CD4-positive, alpha-beta T cell treated with Interferon alpha-2 for 1 hour (primary cell): ENCODE measurements at regions not wholly inside any gene's neighbourhood (a gene's known extent, or its start where the extent isn't known, plus 50 kb on each side); places are given as distances from the start of the nearest gene placed in this dataset.

ENCODE experiments used
- DNase-seq, 2 donors: peaks; one replicate each; pipeline ENCODE4 v3.0.0-alpha.2; 2020 to 2022

- DNase-seq = no peak
Observed at GRCh38 chr15:25051399-25052154, 96.8 kb downstream of the SNRPN start.

- DNase-seq = no peak
Observed at GRCh38 chr15:25052191-25052999, 97.6 kb downstream of the SNRPN start.

GRCh38 chr15:25053000-25053815 is 98.4 kb downstream of the SNRPN start:
- DNase-seq = no peak

GRCh38 chr15:25054329-25054728 is 99.5 kb downstream of the SNRPN start:
- DNase-seq = no peak

GRCh38 chr15:25054943-25055342 is 100.2 kb downstream of the SNRPN start:
- no peak for DNase-seq

GRCh38 chr15:25055356-25056068 is 100.7 kb downstream of the SNRPN start:
- DNase-seq = no peak

GRCh38 chr15:25056484-25057425 is 102.0 kb downstream of the SNRPN start:
- no peak for DNase-seq

GRCh38 chr15:25057574-25057973 is 102.8 kb downstream of the SNRPN start:
- DNase-seq = no peak

GRCh38 chr15:25058080-25058785 is 103.4 kb downstream of the SNRPN start:
- DNase-seq = no peak

- DNase-seq = no peak
Observed at GRCh38 chr15:25059698-25060471, 105.1 kb downstream of the SNRPN start.

- DNase-seq = no peak
Observed at GRCh38 chr15:25060472-25060803, 105.7 kb downstream of the SNRPN start.

- DNase-seq = no peak
Observed at GRCh38 chr15:25060996-25061620, 106.3 kb downstream of the SNRPN start.

GRCh38 chr15:25061808-25062550 is 107.2 kb downstream of the SNRPN start:
- DNase-seq = no peak

GRCh38 chr15:25062551-25063430 is 108.0 kb downstream of the SNRPN start:
- DNase-seq = no peak

- DNase-seq = no peak
Observed at GRCh38 chr15:25065286-25065685, 110.5 kb downstream of the SNRPN start.

GRCh38 chr15:25065876-25066275 is 111.1 kb downstream of the SNRPN start:
- no peak for DNase-seq

GRCh38 chr15:25066708-25067107 is 111.9 kb downstream of the SNRPN start:
- no peak for DNase-seq
